ENCODE measurements at regions not wholly inside any gene's neighbourhood (a gene's known extent, or its start where the extent isn't known, plus 50 kb on each side); places are given as distances from the start of the nearest gene placed in this dataset.

DNA sequence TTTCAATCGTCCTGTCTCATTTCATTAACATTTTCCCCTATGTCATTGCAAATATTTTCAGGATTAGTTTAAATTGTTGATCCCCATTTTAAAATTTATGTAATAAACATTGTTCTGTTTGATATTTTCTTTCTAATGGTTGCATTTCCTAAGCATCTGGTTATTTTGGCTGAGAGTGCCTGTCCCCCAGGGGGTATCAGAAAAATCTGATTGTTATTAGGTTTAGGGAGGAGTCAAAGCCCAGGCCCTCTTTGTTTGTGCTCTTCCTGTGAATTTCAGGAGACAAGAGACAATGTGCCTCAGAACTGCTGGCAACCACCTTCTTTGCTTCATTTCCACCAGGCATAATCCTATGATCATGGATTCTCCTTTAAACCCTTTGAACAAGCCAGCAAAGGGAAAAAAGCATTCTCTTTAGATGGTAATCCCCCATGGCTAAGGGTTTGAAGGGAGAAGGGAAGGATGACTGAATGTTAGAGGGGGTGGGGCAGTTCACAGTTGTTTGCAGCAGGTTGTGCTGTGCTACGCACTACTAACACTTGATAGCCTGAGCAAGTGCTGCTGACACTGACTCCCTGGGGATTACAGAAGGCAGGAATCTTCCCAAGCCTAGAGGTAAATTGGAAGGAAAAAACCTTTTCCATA, 462.4 kb upstream of the LRRC4C start:
- Histone ChIP-seq H3K27ac (no peak overlapping the region), H3K4me3 (no peak overlapping the region), H3K27me3 (no peaks in the 10 kb centered on the region), H3K4me1 (ENCODE audit: low read depth) (no peaks in the 10 kb centered on the region), H3K36me3 (no peaks in the 10 kb centered on the region), H3K9me3 (ENCODE audit: low read depth) (no peaks in the 10 kb centered on the region)
- DNase-seq (ENCODE audit: low read depth in 1 of 2, low spot score in 1 of 2): no peak
- TF ChIP-seq, protein P1, sequence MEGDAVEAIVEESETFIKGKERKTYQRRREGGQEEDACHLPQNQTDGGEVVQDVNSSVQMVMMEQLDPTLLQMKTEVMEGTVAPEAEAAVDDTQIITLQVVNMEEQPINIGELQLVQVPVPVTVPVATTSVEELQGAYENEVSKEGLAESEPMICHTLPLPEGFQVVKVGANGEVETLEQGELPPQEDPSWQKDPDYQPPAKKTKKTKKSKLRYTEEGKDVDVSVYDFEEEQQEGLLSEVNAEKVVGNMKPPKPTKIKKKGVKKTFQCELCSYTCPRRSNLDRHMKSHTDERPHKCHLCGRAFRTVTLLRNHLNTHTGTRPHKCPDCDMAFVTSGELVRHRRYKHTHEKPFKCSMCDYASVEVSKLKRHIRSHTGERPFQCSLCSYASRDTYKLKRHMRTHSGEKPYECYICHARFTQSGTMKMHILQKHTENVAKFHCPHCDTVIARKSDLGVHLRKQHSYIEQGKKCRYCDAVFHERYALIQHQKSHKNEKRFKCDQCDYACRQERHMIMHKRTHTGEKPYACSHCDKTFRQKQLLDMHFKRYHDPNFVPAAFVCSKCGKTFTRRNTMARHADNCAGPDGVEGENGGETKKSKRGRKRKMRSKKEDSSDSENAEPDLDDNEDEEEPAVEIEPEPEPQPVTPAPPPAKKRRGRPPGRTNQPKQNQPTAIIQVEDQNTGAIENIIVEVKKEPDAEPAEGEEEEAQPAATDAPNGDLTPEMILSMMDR (IDR thresholded peaks at IDR 0.05; ENCODE audit: low read depth, low read length): no peak

DNA sequence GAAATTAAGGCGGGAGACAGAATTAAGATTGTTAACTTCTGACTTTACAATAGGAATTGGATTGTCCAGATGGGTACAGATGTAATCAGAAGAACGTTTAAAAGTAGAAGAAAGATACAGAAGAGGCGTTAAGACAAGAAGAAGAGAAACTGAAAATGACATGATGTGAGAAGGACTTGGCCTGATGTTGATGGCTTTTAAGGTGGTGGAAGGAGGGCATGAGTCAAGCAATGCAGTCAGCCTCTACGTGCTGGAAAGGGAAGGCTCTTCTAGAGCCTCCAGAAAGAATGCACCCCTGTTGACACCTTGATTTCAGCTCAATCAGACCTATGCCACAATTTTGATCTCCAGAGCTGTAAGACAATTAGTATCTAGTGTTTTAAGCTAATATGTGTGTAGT, 466.9 kb upstream of the LRRC4C start:
- no peak overlapping the region for H3K4me3 ChIP-seq
- no peak for DNase-seq (ENCODE audit: low read depth in 1 of 2, low spot score in 1 of 2)
- H3K4me1 ChIP-seq (ENCODE audit: low read depth): no peaks in the 10 kb centered on the region
- TF ChIP-seq, protein P1 (IDR thresholded peaks at IDR 0.05; ENCODE audit: low read depth, low read length): no peak
- H3K27ac ChIP-seq: no peak overlapping the region
- no peaks in the 10 kb centered on the region for H3K9me3 ChIP-seq (ENCODE audit: low read depth)
- no peaks in the 10 kb centered on the region for H3K36me3 ChIP-seq
- no peaks in the 10 kb centered on the region for H3K27me3 ChIP-seq

DNA sequence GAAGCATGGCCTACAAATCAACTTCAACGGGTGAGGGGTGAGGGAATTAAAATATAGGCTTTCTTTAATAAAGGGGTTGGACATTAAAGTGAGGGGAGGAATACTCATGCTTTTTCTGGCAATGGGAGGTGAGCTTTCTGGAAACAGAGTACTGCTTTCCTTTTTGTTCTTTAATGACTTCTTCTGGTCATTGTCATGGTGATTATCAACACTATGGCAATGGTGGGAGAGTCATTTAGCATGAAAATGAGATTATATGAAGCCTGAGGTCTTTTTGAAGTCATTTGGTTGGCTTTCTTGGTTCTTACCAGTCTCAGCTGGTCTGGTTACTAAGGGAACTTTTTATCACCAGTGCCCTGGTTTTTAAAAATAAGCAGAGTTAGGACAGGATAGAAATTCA, 475.8 kb upstream of the LRRC4C start:
- Histone ChIP-seq H3K4me1 (ENCODE audit: low read depth) (no peaks in the 10 kb centered on the region), H3K27me3 (no peaks in the 10 kb centered on the region), H3K36me3 (no peaks in the 10 kb centered on the region), H3K27ac (no peak overlapping the region), H3K4me3 (no peak overlapping the region), H3K9me3 (ENCODE audit: low read depth) (no peaks in the 10 kb centered on the region)
- TF ChIP-seq, protein P1 (IDR thresholded peaks at IDR 0.05; ENCODE audit: low read depth, low read length): no peak
- no peak for DNase-seq (ENCODE audit: low read depth in 1 of 2, low spot score in 1 of 2)

DNA sequence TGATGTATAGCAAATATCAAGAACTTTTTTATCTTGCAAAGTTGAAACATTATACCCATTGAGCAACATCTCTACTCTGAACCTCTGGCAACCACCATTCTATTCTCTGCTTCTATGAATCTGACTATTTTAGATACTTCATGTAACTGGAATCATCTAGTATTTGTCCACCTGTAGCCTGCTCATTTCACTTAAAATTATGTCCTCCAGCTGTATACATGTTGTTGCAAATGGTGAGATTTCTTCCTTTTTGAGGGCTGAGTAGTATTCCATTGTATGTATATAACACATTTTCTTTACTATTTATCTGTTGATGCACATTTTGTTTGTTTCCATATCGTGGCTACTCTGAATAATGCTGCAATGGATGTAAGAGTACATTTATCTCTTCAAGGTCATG, 476.3 kb upstream of the LRRC4C start:
- TF ChIP-seq, protein P1 (IDR thresholded peaks at IDR 0.05; ENCODE audit: low read depth, low read length): no peak
- no peak for DNase-seq (ENCODE audit: low read depth in 1 of 2, low spot score in 1 of 2)

DNA sequence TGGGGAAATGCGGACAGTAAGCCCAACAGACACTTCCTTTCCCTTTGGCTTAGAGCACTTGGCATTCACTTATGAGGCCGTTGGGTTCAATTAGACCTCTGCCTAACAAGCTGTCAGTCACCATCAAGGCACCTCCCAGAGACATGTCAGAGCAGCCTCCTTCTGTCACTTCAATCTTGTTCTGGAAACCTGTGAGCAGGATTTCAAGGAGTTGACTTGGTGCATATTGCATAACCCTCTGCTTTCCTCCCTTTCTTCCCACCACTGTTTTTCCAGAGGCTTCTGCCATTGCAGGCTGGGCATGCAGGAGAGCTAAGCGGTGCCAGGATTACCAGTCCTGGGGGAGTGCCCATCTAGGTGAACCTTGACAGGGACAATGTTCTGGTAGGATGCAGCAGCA, 484.2 kb upstream of the LRRC4C start:
- H3K9me3 ChIP-seq (ENCODE audit: low read depth): no peaks in the 10 kb centered on the region
- H3K27me3 ChIP-seq: no peaks in the 10 kb centered on the region
- no peak for DNase-seq (ENCODE audit: low read depth in 1 of 2, low spot score in 1 of 2)
- H3K36me3 ChIP-seq: no peaks in the 10 kb centered on the region
- H3K4me3 ChIP-seq: no peak overlapping the region
- TF ChIP-seq, protein P1 (IDR thresholded peaks at IDR 0.05; ENCODE audit: low read depth, low read length): no peak
- H3K4me1 ChIP-seq (ENCODE audit: low read depth): no peaks in the 10 kb centered on the region
- H3K27ac ChIP-seq: no peak overlapping the region

More for the DNA sequence above, 476.3 kb upstream of the LRRC4C start:
- no peaks in the 10 kb centered on the region for H3K9me3 ChIP-seq (ENCODE audit: low read depth)
- H3K27ac ChIP-seq: no peak overlapping the region
- no peaks in the 10 kb centered on the region for H3K4me1 ChIP-seq (ENCODE audit: low read depth)
- H3K4me3 ChIP-seq: no peak overlapping the region
- H3K36me3 ChIP-seq: no peaks in the 10 kb centered on the region
- no peaks in the 10 kb centered on the region for H3K27me3 ChIP-seq

All from cardiac muscle cell (in vitro differentiated cells and primary cell).